SK-N-MC (cell line): ENCODE measurements at regions not wholly inside any gene's neighbourhood (a gene's known extent, or its start where the extent isn't known, plus 50 kb on each side); places are given as distances from the start of the nearest gene placed in this dataset.

ENCODE experiments used
- DNase-seq: peaks from one replicate; pipeline ENCODE4 v3.0.0-alpha.2; 2011; ENCODE audit warnings: low read depth, low spot score
- H3K27ac ChIP-seq: fragments of 200-600 bp; sonication (generic); 2 replicates; pipeline ENCODE4 v1.5.1; 2016; ENCODE audit warnings: mixed run types
- H3K36me3 ChIP-seq: fragments of 200-600 bp; sonication (generic); 2 replicates; pipeline ENCODE4 v1.6.1; 2017; ENCODE audit warnings: antibody characterized with exemption, low read length, mixed read lengths; ENCODE audit not compliant: insufficient read depth
- H3K4me3 ChIP-seq: fragments of 200-600 bp; sonication (generic); 2 replicates; pipeline ENCODE4 v1.5.1; 2016
- H3K9ac ChIP-seq: fragments of 200-600 bp; sonication (generic); 2 replicates; pipeline ENCODE4 v1.8.0; 2017; ENCODE audit warnings: mixed run types, mixed read lengths; ENCODE audit not compliant: insufficient read length
- H3K9me3 ChIP-seq: fragments of 200-600 bp; sonication (generic); 2 replicates; pipeline ENCODE4 v1.6.1; 2017; ENCODE audit warnings: low read depth, mild to moderate bottlenecking, antibody characterized with exemption, low read length, moderate library complexity, mixed read lengths
- EZH2 ChIP-seq: fragments of 200-600 bp; sonication (generic); IDR thresholded peaks from one replicate; pipeline ENCODE4 v1.6.1; 2017; ENCODE audit warnings: antibody characterized with exemption
- FOXP2 ChIP-seq: optimal IDR thresholded peaks from 2 replicates; pipeline ENCODE3; 2011; ENCODE audit warnings: mild to moderate bottlenecking, moderate library complexity; ENCODE audit not compliant: insufficient read depth; ENCODE audit errors: extremely low read length, control extremely low read depth
- POLR2AphosphoS5 ChIP-seq: IDR thresholded peaks from 2 replicates; pipeline ENCODE4 v1.6.1; 2012; ENCODE audit warnings: mild to moderate bottlenecking, low read depth, low read length, borderline replicate concordance

GRCh38 chr4:96566755-96567154, 726.9 kb downstream of the PDHA2 start:
- TF ChIP-seq FOXP2: no peak
- TF ChIP-seq POLR2AphosphoS5: no peak
- TF ChIP-seq EZH2: no peak

GRCh38 chr4:96585304-96585703, 745.4 kb downstream of the PDHA2 start:
- H3K9ac ChIP-seq: no peak overlapping the region
- no peaks in the 10 kb centered on the region for H3K9me3 ChIP-seq
- no peak overlapping the region for H3K27ac ChIP-seq
- TF ChIP-seq EZH2 (no peak), POLR2AphosphoS5 (no peak), FOXP2 (no peak)
- no peak for DNase-seq
- no peak overlapping the region for H3K4me3 ChIP-seq
- no peaks in the 10 kb centered on the region for H3K36me3 ChIP-seq

More at GRCh38 chr4:96566755-96567154, 726.9 kb downstream of the PDHA2 start:
- H3K36me3 ChIP-seq: no peaks in the 10 kb centered on the region
- DNase-seq: no peak
- no peak overlapping the region for H3K27ac ChIP-seq
- no peak overlapping the region for H3K4me3 ChIP-seq
- no peak overlapping the region for H3K9ac ChIP-seq
- H3K9me3 ChIP-seq: no peaks in the 10 kb centered on the region

- H3K27ac ChIP-seq: no peak overlapping the region
Measured at GRCh38 chr4:96593422-96593821, 753.5 kb downstream of the PDHA2 start.

DNA sequence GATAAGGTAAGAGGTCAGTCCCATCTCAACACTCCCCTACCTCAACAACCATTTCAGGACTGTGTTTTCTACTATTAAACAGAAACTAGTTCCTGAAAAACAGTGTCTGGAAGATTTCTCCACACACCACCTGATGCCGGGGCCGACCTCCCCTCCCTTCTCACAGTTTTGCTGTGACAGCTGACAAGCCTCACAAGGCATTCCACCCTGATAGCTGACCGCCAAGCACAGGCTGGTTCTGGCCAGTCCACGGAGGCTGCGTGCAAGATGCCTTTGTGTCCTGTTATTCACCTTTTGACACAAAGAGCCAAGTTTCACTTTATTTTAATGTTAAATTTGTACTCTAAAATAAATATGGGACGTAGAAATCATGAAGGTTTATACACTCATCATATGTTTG, 758.6 kb downstream of the PDHA2 start:
- Histone ChIP-seq H3K9ac (no peak overlapping the region), H3K9me3 (no peaks in the 10 kb centered on the region), H3K36me3 (no peaks in the 10 kb centered on the region), H3K4me3 (no peak overlapping the region), H3K27ac (no peak overlapping the region)
- no peak for DNase-seq
- TF ChIP-seq POLR2AphosphoS5 (no peak), FOXP2 (no peak), EZH2 (no peak)

More at GRCh38 chr4:96593422-96593821, 753.5 kb downstream of the PDHA2 start:
- Histone ChIP-seq H3K4me3 (no peak overlapping the region), H3K36me3 (no peaks in the 10 kb centered on the region), H3K9me3 (no peaks in the 10 kb centered on the region), H3K9ac (no peak overlapping the region)
- TF ChIP-seq EZH2 (no peak), POLR2AphosphoS5 (no peak), FOXP2 (no peak)
- no peak for DNase-seq

- no peaks in the 10 kb centered on the region for H3K36me3 ChIP-seq
Measured at GRCh38 chr4:96599752-96600151, 759.9 kb downstream of the PDHA2 start.

DNA sequence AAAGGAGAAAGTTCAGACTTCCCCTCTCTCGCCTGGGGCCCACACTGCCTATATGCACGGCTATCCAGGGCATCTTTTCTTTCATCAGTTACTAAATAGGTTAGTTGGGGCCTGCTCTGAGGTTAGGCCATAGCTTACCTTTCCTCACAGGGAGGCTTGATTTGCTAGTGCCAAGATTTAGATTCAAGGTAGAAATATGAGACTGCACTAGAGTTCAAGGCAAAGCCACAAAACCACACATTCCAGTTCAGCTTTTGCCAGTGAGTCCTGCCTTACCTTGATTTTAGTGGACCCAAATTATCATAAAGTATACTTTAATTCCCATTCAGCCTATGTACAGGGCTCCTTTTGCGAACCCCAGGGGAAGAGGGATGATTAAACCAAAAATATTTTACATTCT, 762.8 kb downstream of the PDHA2 start:
- DNase-seq: no peak
- Histone ChIP-seq H3K27ac (no peak overlapping the region), H3K36me3 (no peaks in the 10 kb centered on the region), H3K9me3 (no peaks in the 10 kb centered on the region), H3K9ac (no peak overlapping the region), H3K4me3 (no peak overlapping the region)
- TF ChIP-seq FOXP2 (no peak), POLR2AphosphoS5 (no peak), EZH2 (no peak)

More at GRCh38 chr4:96599752-96600151, 759.9 kb downstream of the PDHA2 start:
- Histone ChIP-seq H3K4me3 (no peak overlapping the region), H3K27ac (no peak overlapping the region), H3K9me3 (no peaks in the 10 kb centered on the region), H3K9ac (no peak overlapping the region)
- TF ChIP-seq EZH2 (no peak), FOXP2 (no peak), POLR2AphosphoS5 (no peak)
- no peak for DNase-seq

- no peak overlapping the region for H3K4me3 ChIP-seq
- TF ChIP-seq POLR2AphosphoS5: no peak
- no peak overlapping the region for H3K9ac ChIP-seq
- DNase-seq: no peak
- H3K36me3 ChIP-seq: no peaks in the 10 kb centered on the region
- no peaks in the 10 kb centered on the region for H3K9me3 ChIP-seq
- no peak overlapping the region for H3K27ac ChIP-seq
Measured at GRCh38 chr4:96603641-96604040, 763.7 kb downstream of the PDHA2 start.

DNA sequence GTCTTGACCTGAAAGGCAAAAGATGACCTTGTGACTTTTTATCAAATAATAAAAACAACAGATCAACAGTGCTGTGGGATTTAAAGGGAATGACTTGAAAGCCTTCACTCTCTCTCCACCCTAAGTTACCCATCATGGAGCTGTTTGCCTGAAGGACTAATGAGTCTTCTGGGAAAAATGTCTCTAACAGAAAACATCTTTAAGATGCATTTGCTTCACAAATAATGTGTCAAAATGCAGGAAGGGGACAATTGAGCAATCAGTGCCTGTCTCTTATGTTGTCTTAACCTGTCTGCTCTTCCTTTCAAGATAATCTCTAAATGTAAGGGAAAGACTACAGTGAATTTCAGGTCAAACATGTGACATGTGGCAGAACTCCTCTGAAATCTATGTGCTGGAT, 766.6 kb downstream of the PDHA2 start:
- Histone ChIP-seq H3K9me3 (no peaks in the 10 kb centered on the region), H3K36me3 (no peaks in the 10 kb centered on the region), H3K27ac (no peak overlapping the region), H3K9ac (no peak overlapping the region), H3K4me3 (no peak overlapping the region)
- DNase-seq: no peak
- TF ChIP-seq POLR2AphosphoS5: no peak
- no peak for TF ChIP-seq EZH2
- no peak for TF ChIP-seq FOXP2

DNA sequence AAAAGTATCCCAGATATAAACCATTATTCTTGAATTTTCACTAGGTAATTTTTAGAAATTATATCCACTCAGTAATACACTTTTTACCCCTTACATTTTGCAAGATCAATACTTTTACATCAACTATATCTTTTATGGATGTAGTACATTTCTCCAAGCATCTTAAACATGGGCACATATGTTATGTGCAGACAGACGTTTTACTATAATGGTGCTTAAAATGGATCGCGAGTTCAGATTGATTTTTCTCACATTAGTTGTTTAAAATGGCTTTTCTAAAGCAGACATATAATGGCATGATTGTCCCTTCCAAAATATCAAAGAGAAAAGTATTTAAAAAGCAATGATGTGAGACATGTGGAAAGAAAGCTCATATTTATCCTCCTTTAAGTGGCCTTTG, 786.1 kb downstream of the PDHA2 start:
- DNase-seq: no peak
- H3K9ac ChIP-seq: no peak overlapping the region
- H3K36me3 ChIP-seq: no peaks in the 10 kb centered on the region
- H3K4me3 ChIP-seq: no peak overlapping the region
- TF ChIP-seq EZH2: no peak
- no peak for TF ChIP-seq POLR2AphosphoS5
- TF ChIP-seq FOXP2: no peak
- no peaks in the 10 kb centered on the region for H3K9me3 ChIP-seq
- H3K27ac ChIP-seq: no peak overlapping the region

DNA sequence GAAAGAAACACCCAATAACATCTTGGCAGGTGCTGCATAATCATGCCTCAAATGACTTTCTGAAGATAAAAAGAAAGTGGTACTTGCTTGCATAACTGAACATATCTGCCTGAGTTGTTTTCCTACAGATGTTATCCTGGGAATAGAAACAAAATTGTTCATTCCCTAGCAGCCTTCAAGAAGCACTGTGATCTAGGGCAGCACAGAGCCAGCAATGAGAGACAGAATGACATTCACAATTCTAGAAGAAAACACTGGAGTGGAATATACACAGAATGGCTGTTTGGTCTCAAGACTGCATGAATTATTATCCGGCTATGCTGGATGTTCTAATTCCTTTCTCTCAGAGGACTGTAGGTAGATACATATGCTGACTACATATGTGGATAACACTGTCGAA, 790.9 kb downstream of the PDHA2 start:
- Histone ChIP-seq H3K9me3 (no peaks in the 10 kb centered on the region), H3K9ac (no peak overlapping the region), H3K4me3 (no peak overlapping the region), H3K36me3 (no peaks in the 10 kb centered on the region), H3K27ac (no peak overlapping the region)
- DNase-seq: no peak
- TF ChIP-seq FOXP2 (no peak), POLR2AphosphoS5 (no peak), EZH2 (no peak)
